ENCODE measurements at regions not wholly inside any gene's neighbourhood (a gene's known extent, or its start where the extent isn't known, plus 50 kb on each side); places are given as distances from the start of the nearest gene placed in this dataset.

GRCh38 chr6:164581563-164581962, 727.8 kb downstream of the C6orf118 start:
- no peak overlapping the region for H3K23ac ChIP-seq (ENCODE audit: insufficient read length, low read depth, low read length)
- H3K27ac Mint-ChIP-seq: no peak overlapping the region
- H3K14ac ChIP-seq (ENCODE audit: insufficient read depth, low read length): no peak overlapping the region
- no peak overlapping the region for H2BK12ac ChIP-seq (ENCODE audit: insufficient read length, low read depth, low read length)
- no peak for TF ChIP-seq CTCF (conservative IDR thresholded peaks at IDR 0.05)
- peaks cover 17 to 36% (median 23%) of the 10 kb centered on the region in 3 experiments for H3K36me3 Mint-ChIP-seq (ENCODE audit: insufficient read depth in 1 of 3, low read depth in 3 of 3)
- peaks cover 19 to 29% of the 10 kb centered on the region in 2 experiments for H3K9me3 Mint-ChIP-seq
- H3K4me2 ChIP-seq (ENCODE audit: insufficient read depth, insufficient read length, low read length): no peak overlapping the region
- no peak overlapping the region for H4K5ac ChIP-seq (ENCODE audit: insufficient read length, low read depth, low read length)
- no peaks in the 10 kb centered on the region for H3K27me3 ChIP-seq (ENCODE audit: insufficient read depth, low read length)
- H3K23me2 ChIP-seq (ENCODE audit: insufficient read length, low read depth, low read length, poor library complexity, severe bottlenecking): no peaks in the 10 kb centered on the region
- peaks cover 11% of the 10 kb centered on the region for H3K9me3 ChIP-seq (ENCODE audit: control insufficient read depth, low read depth, low read length)
- H4K20me1 ChIP-seq (ENCODE audit: control insufficient read depth, insufficient read depth, insufficient read length): no peaks in the 10 kb centered on the region
- no peak overlapping the region for H2AK5ac ChIP-seq (ENCODE audit: insufficient read length, low read length)
- no peaks in the 10 kb centered on the region; the same call in 1 of the 2 replicates for H3K27me3 Mint-ChIP-seq (ENCODE audit: low read depth)
- WGBS (ENCODE audit: extremely low coverage, insufficient read length, low lambda C conversion rate): no CpG with 5 or more reads among the region's 4 CpGs
- H3K4ac ChIP-seq (ENCODE audit: low read depth, low read length): no peak overlapping the region
- H3K27ac ChIP-seq (ENCODE audit: insufficient read length, low read depth, low read length): no peak overlapping the region
- no peak overlapping the region for H3T11ph ChIP-seq (ENCODE audit: low read length)
- H2BK120ac ChIP-seq (ENCODE audit: low read depth, low read length, poor library complexity, severe bottlenecking): no peak overlapping the region
- H3K56ac ChIP-seq (ENCODE audit: insufficient read length, low read depth, low read length): no peak overlapping the region
- DNase-seq: no peak
- H3K79me1 ChIP-seq (ENCODE audit: insufficient read depth, low read depth, low read length, poor library complexity, severe bottlenecking): no peaks in the 10 kb centered on the region
- no peaks in the 10 kb centered on the region for H3K4me1 ChIP-seq (ENCODE audit: insufficient read depth, low read length)
- no peak overlapping the region for H4K8ac ChIP-seq (replicated peaks; ENCODE audit: insufficient read length, low read depth, low read length)
- no peak overlapping the region for H2BK20ac ChIP-seq (ENCODE audit: low read depth, low read length, poor library complexity, severe bottlenecking)
- no peak overlapping the region for H3K4me3 Mint-ChIP-seq
- no peak overlapping the region for H2BK15ac ChIP-seq (ENCODE audit: low read depth, low read length)
- H2BK5ac ChIP-seq (ENCODE audit: insufficient read length, low read length): no peak overlapping the region
- no peaks in the 10 kb centered on the region for H3K4me1 Mint-ChIP-seq
- H3K79me2 ChIP-seq (ENCODE audit: insufficient read depth, low read length): no peaks in the 10 kb centered on the region
- H4K91ac ChIP-seq (ENCODE audit: insufficient read length, low read depth, low read length): no peak overlapping the region
- H3K9ac ChIP-seq (ENCODE audit: extremely low read depth, insufficient read length, low read length): no peak overlapping the region
- no peak overlapping the region for H3K18ac ChIP-seq (ENCODE audit: insufficient read length, low read depth, low read length)
- H2AFZ ChIP-seq (ENCODE audit: low read length): no peak overlapping the region

Data from H9 (cell line).